Astrocyte (in vitro differentiated cells and primary cell): ENCODE measurements at regions not wholly inside any gene's neighbourhood (a gene's known extent, or its start where the extent isn't known, plus 50 kb on each side); places are given as distances from the start of the nearest gene placed in this dataset.

ENCODE experiments used
- CTCF ChIP-seq: IDR thresholded peaks from 2 replicates; pipeline ENCODE4 v1.5.1; 2011; ENCODE audit warnings: low read depth, mild to moderate bottlenecking, inconsistent platforms, low read length, moderate library complexity; ENCODE audit not compliant: insufficient read depth
- EZH2 ChIP-seq: IDR thresholded peaks from 2 replicates; pipeline ENCODE4 v1.6.1; 2012; ENCODE audit warnings: mild to moderate bottlenecking, low read length, inconsistent platforms; ENCODE audit not compliant: insufficient read depth

- TF ChIP-seq CTCF (no peak), EZH2 (no peak)
Observed at GRCh38 chr12:127589541-127589940, 677.4 kb upstream of the TMEM132C start.
